Islet of Langerhans (tissue), 1 donor: ENCODE measurements at regions not wholly inside any gene's neighbourhood (a gene's known extent, or its start where the extent isn't known, plus 50 kb on each side); places are given as distances from the start of the nearest gene placed in this dataset.

Experiments used
- FAIRE-seq: peaks from one replicate; lab custom pipeline; 2011; peaks lifted over from hg19 to GRCh38; lab: Jason Lieb, UNC

- no peak for FAIRE-seq
Observed at GRCh38 chr22:49586873-49587272, 240.8 kb downstream of the BRD1 start.

- no peak for FAIRE-seq
Observed at GRCh38 chr22:49586244-49586748, 241.4 kb downstream of the BRD1 start.

GRCh38 chr22:49585461-49586243, 242.0 kb downstream of the BRD1 start:
- no peak for FAIRE-seq

- no peak for FAIRE-seq
Observed at GRCh38 chr22:49583886-49584505, 243.7 kb downstream of the BRD1 start.

GRCh38 chr22:49583341-49583740, 244.3 kb downstream of the BRD1 start:
- FAIRE-seq, result no peak

- no peak for FAIRE-seq
Observed at GRCh38 chr22:49582678-49583077, 245.0 kb downstream of the BRD1 start.

GRCh38 chr22:49582181-49582580, 245.5 kb downstream of the BRD1 start:
- no peak for FAIRE-seq

- FAIRE-seq, result no peak
Observed at GRCh38 chr22:49580024-49580423, 247.6 kb downstream of the BRD1 start.

GRCh38 chr22:49577168-49578060, 250.3 kb downstream of the BRD1 start:
- no peak for FAIRE-seq

- FAIRE-seq, result no peak
Observed at GRCh38 chr22:49576241-49577141, 251.2 kb downstream of the BRD1 start.

GRCh38 chr22:49575703-49576081, 252.0 kb downstream of the BRD1 start:
- no peak for FAIRE-seq

- no peak for FAIRE-seq
Observed at GRCh38 chr22:49574881-49575702, 252.6 kb downstream of the BRD1 start.

- FAIRE-seq, result no peak
Observed at GRCh38 chr22:49574205-49574880, 253.3 kb downstream of the BRD1 start.

GRCh38 chr22:49573109-49573765, 254.4 kb downstream of the BRD1 start:
- no peak for FAIRE-seq

GRCh38 chr22:49571326-49571725, 256.3 kb downstream of the BRD1 start:
- no peak for FAIRE-seq

- no peak for FAIRE-seq
Observed at GRCh38 chr22:49570032-49570848, 257.4 kb downstream of the BRD1 start.

- FAIRE-seq, result no peak
Observed at GRCh38 chr22:49569286-49570031, 258.2 kb downstream of the BRD1 start.

GRCh38 chr22:49568751-49569285, 258.9 kb downstream of the BRD1 start:
- no peak for FAIRE-seq
